ENCODE measurements at regions not wholly inside any gene's neighbourhood (a gene's known extent, or its start where the extent isn't known, plus 50 kb on each side); places are given as distances from the start of the nearest gene placed in this dataset.

DNA sequence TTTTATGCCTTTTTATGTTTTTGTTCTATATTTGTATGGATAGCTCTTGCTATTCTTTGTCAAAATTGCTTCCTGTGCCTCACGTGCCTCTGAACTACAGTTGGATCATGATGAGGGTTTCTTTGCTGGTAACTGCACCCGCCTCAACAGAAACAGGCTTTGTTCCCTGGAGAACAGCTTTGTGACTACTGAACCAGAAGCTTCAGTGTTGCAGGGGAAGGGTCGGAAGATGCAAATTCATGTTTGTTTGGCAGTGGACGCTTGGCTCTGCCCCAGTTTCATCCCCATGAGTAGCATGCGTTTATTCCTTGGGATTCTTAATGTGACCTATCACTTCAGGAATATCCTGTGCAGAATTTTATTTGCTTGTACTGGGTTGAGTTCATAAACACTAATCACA is 959.1 kb upstream of the WWC1 start:
- TF ChIP-seq ZFP3 (CRISPR knock-in tag; IDR thresholded peaks at IDR 0.05), result no peak
- TF ChIP-seq, protein P1, sequence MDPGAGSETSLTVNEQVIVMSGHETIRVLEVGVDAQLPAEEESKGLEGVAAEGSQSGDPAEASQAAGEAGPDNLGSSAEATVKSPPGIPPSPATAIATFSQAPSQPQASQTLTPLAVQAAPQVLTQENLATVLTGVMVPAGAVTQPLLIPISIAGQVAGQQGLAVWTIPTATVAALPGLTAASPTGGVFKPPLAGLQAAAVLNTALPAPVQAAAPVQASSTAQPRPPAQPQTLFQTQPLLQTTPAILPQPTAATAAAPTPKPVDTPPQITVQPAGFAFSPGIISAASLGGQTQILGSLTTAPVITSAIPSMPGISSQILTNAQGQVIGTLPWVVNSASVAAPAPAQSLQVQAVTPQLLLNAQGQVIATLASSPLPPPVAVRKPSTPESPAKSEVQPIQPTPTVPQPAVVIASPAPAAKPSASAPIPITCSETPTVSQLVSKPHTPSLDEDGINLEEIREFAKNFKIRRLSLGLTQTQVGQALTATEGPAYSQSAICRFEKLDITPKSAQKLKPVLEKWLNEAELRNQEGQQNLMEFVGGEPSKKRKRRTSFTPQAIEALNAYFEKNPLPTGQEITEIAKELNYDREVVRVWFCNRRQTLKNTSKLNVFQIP (CRISPR knock-in tag; IDR thresholded peaks at IDR 0.05; ENCODE audit: borderline replicate concordance, low read depth), result no peak

Measured in SK-N-SH treated with all-trans-retinoic acid at 6 μM for 48 hours (cell line).